IMR-90 (cell line): ENCODE measurements at regions not wholly inside any gene's neighbourhood (a gene's known extent, or its start where the extent isn't known, plus 50 kb on each side); places are given as distances from the start of the nearest gene placed in this dataset.

ENCODE experiments used
- ATAC-seq: fragments of 200-7000 bp; cut with Tn5 transposase; 2 replicates; pipeline ENCODE4 v1.9.1; 2020; ENCODE audit warnings: low read depth, mild to moderate bottlenecking, moderate library complexity
- BruUV-seq: library from RNA; stranded (reverse); fragments of 400-500 nt; replicated peaks from 2 replicates; lab custom pipeline; 2021; lab: Mats Ljungman, UMichigan
- CTCF ChIA-PET: fragments of 300-600 bp; formaldehyde crosslinking; extraction: SDS; loops from one replicate; lab custom pipeline; 2021; ENCODE audit warnings: antibody characterized with exemption; lab: Yijun Ruan, JAX
- POLR2A ChIA-PET: fragments of 300-600 bp; sonication (Branson Sonifier 250); formaldehyde crosslinking; loops from one replicate; lab custom pipeline; 2022; ENCODE audit warnings: antibody characterized with exemption; ENCODE audit not compliant: unreplicated experiment; lab: Charles Lee
- DNase-seq: peaks from one replicate; pipeline ENCODE4 v3.0.0; 2013
- H2AFZ ChIP-seq: replicated peaks from 2 replicates; pipeline ENCODE3; 2013; ENCODE audit warnings: low read length, mild to moderate bottlenecking; ENCODE audit not compliant: poor library complexity
- H2AK5ac ChIP-seq: 2 replicates; pipeline ENCODE4 v1.6.1; 2013; ENCODE audit warnings: low read depth, low read length, inconsistent platforms
- H2AK9ac ChIP-seq: replicated peaks from 2 replicates; pipeline ENCODE3; 2013; ENCODE audit warnings: mild to moderate bottlenecking, low read depth, low read length, moderate library complexity; ENCODE audit not compliant: poor library complexity
- H2BK120ac ChIP-seq: 2 replicates; pipeline ENCODE4 v1.6.1; 2013; ENCODE audit warnings: low read depth, low read length, inconsistent platforms
- H2BK15ac ChIP-seq: 3 replicates; pipeline ENCODE4 v1.6.1; 2013; ENCODE audit warnings: low read depth, low read length, inconsistent platforms
- H2BK20ac ChIP-seq: 2 replicates; pipeline ENCODE4 v1.6.1; 2013; ENCODE audit warnings: low read depth, mild to moderate bottlenecking, inconsistent platforms, low read length, moderate library complexity
- H2BK5ac ChIP-seq: 2 replicates; pipeline ENCODE4 v1.6.1; 2013; ENCODE audit warnings: mild to moderate bottlenecking, low read depth, low read length, inconsistent platforms; ENCODE audit not compliant: poor library complexity, severe bottlenecking
- H3K14ac ChIP-seq: replicated peaks from 2 replicates; pipeline ENCODE4 v1.6.1; 2013; ENCODE audit warnings: low read depth, low read length, inconsistent platforms
- H3K18ac ChIP-seq: 2 replicates; pipeline ENCODE4 v1.6.1; 2013; ENCODE audit warnings: low read depth, low read length, control low read depth
- H3K23ac ChIP-seq: 2 replicates; pipeline ENCODE4 v1.6.1; 2013; ENCODE audit warnings: low read depth, low read length, inconsistent platforms
- H3K27ac ChIP-seq: 2 replicates; pipeline ENCODE4 v1.5.1; 2013; ENCODE audit warnings: mild to moderate bottlenecking, control low read depth, low read length; ENCODE audit not compliant: insufficient read depth
- H3K27me3 ChIP-seq: 2 replicates; pipeline ENCODE4 v1.6.1; 2013; ENCODE audit warnings: low read length; ENCODE audit not compliant: control insufficient read depth, insufficient read depth
- H3K36me3 ChIP-seq: 2 replicates; pipeline ENCODE4 v1.6.1; 2013; ENCODE audit warnings: low read length, mixed read lengths; ENCODE audit not compliant: control insufficient read depth, insufficient read depth
- H3K4ac ChIP-seq: 2 replicates; pipeline ENCODE4 v1.6.1; 2013; ENCODE audit warnings: low read depth, low read length, inconsistent platforms
- H3K4me1 ChIP-seq: 2 replicates; pipeline ENCODE4 v1.6.1; 2013; ENCODE audit warnings: low read length, mixed read lengths; ENCODE audit not compliant: control insufficient read depth, insufficient read depth
- H3K4me2 ChIP-seq: 2 replicates; pipeline ENCODE4 v1.6.1; 2013; ENCODE audit warnings: low read depth, mild to moderate bottlenecking, control low read depth, low read length, moderate library complexity
- H3K4me3 ChIP-seq: 2 replicates; pipeline ENCODE4 v1.5.1; 2013; ENCODE audit warnings: low read depth, mild to moderate bottlenecking, control low read depth, low read length, moderate library complexity; ENCODE audit not compliant: insufficient read depth
- H3K56ac ChIP-seq: 2 replicates; pipeline ENCODE4 v1.6.1; 2013; ENCODE audit warnings: low read length, inconsistent platforms; ENCODE audit not compliant: insufficient read depth; ENCODE audit errors: extremely low read depth
- H3K79me1 ChIP-seq, 2 experiments: 2 replicates each; pipeline ENCODE4 v1.6.1; 2013; ENCODE audit warnings: low read length in 2 of 2, inconsistent platforms in 1 of 2, low read depth in 1 of 2
- H3K9ac ChIP-seq: 2 replicates; pipeline ENCODE4 v1.6.1; 2013; ENCODE audit warnings: low read depth, low read length, control low read depth
- H3K9me1 ChIP-seq: 2 replicates; pipeline ENCODE4 v1.6.1; 2013; ENCODE audit warnings: low read length, inconsistent platforms; ENCODE audit not compliant: insufficient read depth
- H3K9me3 ChIP-seq: 2 replicates; pipeline ENCODE4 v1.6.1; 2013; ENCODE audit warnings: low read length; ENCODE audit not compliant: control insufficient read depth, insufficient read depth
- H4K20me1 ChIP-seq: 2 replicates; pipeline ENCODE4 v1.6.1; 2013; ENCODE audit warnings: low read length, inconsistent platforms; ENCODE audit not compliant: insufficient read depth
- H4K5ac ChIP-seq: 2 replicates; pipeline ENCODE4 v1.6.1; 2013; ENCODE audit warnings: mild to moderate bottlenecking, low read depth, low read length, control low read depth
- H4K8ac ChIP-seq, 2 experiments: 2 replicates each; pipeline ENCODE4 v1.6.1; 2013; ENCODE audit warnings: low read depth in 2 of 2, low read length in 2 of 2, control low read depth in 1 of 2, inconsistent platforms in 1 of 2
- H4K91ac ChIP-seq: 2 replicates; pipeline ENCODE4 v1.6.1; 2013; ENCODE audit warnings: low read depth, low read length, inconsistent platforms; ENCODE audit not compliant: insufficient read depth
- BHLHE40 ChIP-seq: fragments of 150-350 bp; IDR thresholded peaks from 2 replicates; pipeline ENCODE4 v1.6.1; 2016; ENCODE audit warnings: mild to moderate bottlenecking, low read depth, low read length
- CHD1 ChIP-seq: IDR thresholded peaks from 2 replicates; pipeline ENCODE4 v1.6.1; 2012; ENCODE audit warnings: low read depth, low read length, improper control_type of control experiment
- FOS ChIP-seq: fragments of 150-350 bp; IDR thresholded peaks from 2 replicates; pipeline ENCODE4 v1.6.1; 2016; ENCODE audit warnings: low read depth, low read length
- MAFK ChIP-seq: IDR thresholded peaks from 2 replicates; pipeline ENCODE4 v1.6.1; 2012; ENCODE audit warnings: low read depth, low read length, improper control_type of control experiment
- MAZ ChIP-seq: IDR thresholded peaks from 2 replicates; pipeline ENCODE4 v1.6.1; 2012; ENCODE audit warnings: low read depth, mild to moderate bottlenecking, low read length, improper control_type of control experiment, moderate library complexity, borderline replicate concordance
- MXI1 ChIP-seq: IDR thresholded peaks from 2 replicates; pipeline ENCODE4 v1.6.1; 2012; ENCODE audit warnings: low read depth, mild to moderate bottlenecking, low read length, moderate library complexity, borderline replicate concordance
- NFE2L2 ChIP-seq: fragments of 150-350 bp; IDR thresholded peaks from 2 replicates; pipeline ENCODE4 v1.6.1; 2016; ENCODE audit warnings: low read depth, mild to moderate bottlenecking, low read length
- RAD21 ChIP-seq: IDR thresholded peaks from 2 replicates; pipeline ENCODE4 v1.6.1; 2012; ENCODE audit warnings: low read length, improper control_type of control experiment
- RCOR1 ChIP-seq: IDR thresholded peaks from 2 replicates; pipeline ENCODE4 v1.6.1; 2012; ENCODE audit warnings: mild to moderate bottlenecking, low read length, improper control_type of control experiment; ENCODE audit not compliant: insufficient replicate concordance
- RFX5 ChIP-seq: IDR thresholded peaks from 2 replicates; pipeline ENCODE4 v1.8.0; 2012; ENCODE audit warnings: low read depth, mild to moderate bottlenecking, low read length, moderate library complexity
- SMC3 ChIP-seq: fragments of 150-350 bp; IDR thresholded peaks from 2 replicates; pipeline ENCODE4 v1.6.1; 2016; ENCODE audit warnings: low read depth, mild to moderate bottlenecking, antibody characterized with exemption, low read length, moderate library complexity
- WGBS, 2 experiments: methylation state at CpG; one replicate each; pipeline versions ENCODE4 v1.1.5 to v1.1.7; 2013; ENCODE audit warnings: missing lambda C conversion rate in 2 of 2; ENCODE audit not compliant: insufficient read length in 1 of 2; ENCODE audit errors: extremely low coverage in 2 of 2; 5-methylcytosine and 5-hydroxymethylcytosine counted together
- dilution Hi-C: fragments of 300-500 bp; cut with HindIII; formaldehyde crosslinking; loops from one replicate; pipeline ENCODE4 v1.14.3; 2018; ENCODE audit warnings: low sequenced_read_pairs; ENCODE audit not compliant: unreplicated experiment
- in situ Hi-C: fragments of 300-500 bp; cut with MboI; formaldehyde crosslinking; loops from 3 replicates; pipeline ENCODE4 v1.14.3; 2019; ENCODE audit warnings: low sequenced_read_pairs, inconsistent platforms, mixed read lengths
- intact Hi-C: fragments of 100-400 bp; cut with micrococcal nuclease; formaldehyde crosslinking; loops from 2 replicates; pipeline ENCODE4 v1.10.0; 2022

DNA sequence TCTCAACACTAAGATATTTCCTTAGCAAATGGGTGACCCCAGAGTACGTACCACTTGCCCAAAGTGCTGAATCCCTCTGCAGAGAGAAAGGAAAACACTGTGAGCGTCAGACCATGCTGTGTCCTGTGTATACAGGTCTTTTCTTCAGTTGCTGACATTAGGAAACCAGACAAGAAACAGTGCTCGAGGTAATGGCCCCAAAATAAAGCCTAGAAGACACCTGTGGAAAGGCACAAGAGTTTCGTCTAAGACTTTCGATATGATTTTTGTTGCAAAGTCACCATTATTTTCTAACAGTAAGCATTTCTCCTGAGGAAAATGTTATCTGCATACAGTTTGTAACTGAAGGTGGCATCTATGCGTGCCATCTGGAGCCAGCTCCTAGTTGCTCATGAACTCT is 62.0 kb upstream of the SIMC1 start:
- Histone ChIP-seq H4K91ac (no peak overlapping the region), H2BK120ac (no peak overlapping the region), H3K4me3 (no peak overlapping the region), H2AFZ (no peak overlapping the region), H3K27me3 (no peaks in the 10 kb centered on the region; the same call in 1 of the 2 replicates), H3K18ac (no peak overlapping the region), H2BK5ac (no peak overlapping the region), H3K36me3 (no peaks in the 10 kb centered on the region), H2BK15ac (no peak overlapping the region), H3K9ac (no peak overlapping the region), H3K56ac (no peak overlapping the region), H3K23ac (no peak overlapping the region), H3K14ac (no peak overlapping the region), H3K4ac (no peak overlapping the region), H2BK20ac (no peak overlapping the region), H2AK5ac (no peak overlapping the region), H3K4me2 (no peak overlapping the region), H3K27ac (no peak overlapping the region), H2AK9ac (no peak overlapping the region), H4K5ac (no peak overlapping the region), H4K20me1 (no peaks in the 10 kb centered on the region), H3K9me3 (no peaks in the 10 kb centered on the region; the same call in 1 of the 2 replicates), H3K9me1 (no peaks in the 10 kb centered on the region), H3K79me1 (no peaks in the 10 kb centered on the region), H3K4me1 (peaks cover 3% of the 10 kb centered on the region; the same call in 1 of the 2 replicates), H4K8ac (no peak overlapping the region)
- no peak for ATAC-seq
- DNase-seq: no peak
- in situ Hi-C loops (no loop called here), dilution Hi-C loops (no loop called here), intact Hi-C loops (no loop called here)
- ChIA-PET CTCF (no interaction called here), POLR2A (no interaction called here)
- TF ChIP-seq BHLHE40 (no peak), NFE2L2 (no peak), FOS (no peak), MXI1 (no peak), CHD1 (no peak), MAZ (no peak), SMC3 (no peak), RCOR1 (no peak), RFX5 (no peak), MAFK (no peak), RAD21 (no peak)
- BruUV-seq: no TSS peak
- 83% methylated on average over 1 of the region's 6 CpGs; no CpG with 5 or more reads in 1 of the 2 experiments for WGBS, 2 experiments
